ENCODE measurements at regions not wholly inside any gene's neighbourhood (a gene's known extent, or its start where the extent isn't known, plus 50 kb on each side); places are given as distances from the start of the nearest gene placed in this dataset.

GRCh38 chr7:24152356-24152755 is 131.6 kb upstream of the NPY start:
- no peak for TF ChIP-seq POLR2A (IDR thresholded peaks at IDR 0.05)
- no peak for TF ChIP-seq CTCF (IDR thresholded peaks at IDR 0.05)
- no peak for TF ChIP-seq POLR2AphosphoS5 (IDR thresholded peaks at IDR 0.05)
- Histone ChIP-seq H3K27ac (no peak overlapping the region), H3K4me3 (no peak overlapping the region), H3K36me3 (no peaks in the 10 kb centered on the region), H3K27me3 (no peaks in the 10 kb centered on the region), H3K9me3 (peaks cover 0 to 12% of the 10 kb centered on the region in 2 donors), H3K4me1 (no peaks in the 10 kb centered on the region)
- no peak for DNase-seq (ENCODE audit: low spot score in 2 of 2)
- intact Hi-C loops (cut with DNase I; ENCODE audit: low total_unique reads) = no loop called here

GRCh38 chr7:24152877-24153472 is 131.0 kb upstream of the NPY start:
- DNase-seq (ENCODE audit: low spot score in 2 of 2) = no peak
- intact Hi-C loops (cut with DNase I; ENCODE audit: low total_unique reads) = no loop called here
- H3K27me3 ChIP-seq = no peaks in the 10 kb centered on the region
- peaks cover 0 to 12% of the 10 kb centered on the region in 2 donors for H3K9me3 ChIP-seq
- no peak for TF ChIP-seq CTCF (IDR thresholded peaks at IDR 0.05)
- no peak for TF ChIP-seq POLR2AphosphoS5 (IDR thresholded peaks at IDR 0.05)
- no peak for TF ChIP-seq POLR2A (IDR thresholded peaks at IDR 0.05)
- H3K27ac ChIP-seq = no peak overlapping the region
- no peak overlapping the region for H3K4me3 ChIP-seq
- no peaks in the 10 kb centered on the region for H3K4me1 ChIP-seq
- H3K36me3 ChIP-seq = no peaks in the 10 kb centered on the region

GRCh38 chr7:24157666-24158065 is 126.3 kb upstream of the NPY start:
- Histone ChIP-seq H3K36me3 (no peaks in the 10 kb centered on the region), H3K27ac (no peak overlapping the region), H3K9me3 (no peaks in the 10 kb centered on the region), H3K4me3 (no peak overlapping the region), H3K4me1 (no peaks in the 10 kb centered on the region), H3K27me3 (no peaks in the 10 kb centered on the region)
- no peak for DNase-seq (ENCODE audit: low spot score in 2 of 2)
- intact Hi-C loops (cut with DNase I; ENCODE audit: low total_unique reads) = no loop called here
- TF ChIP-seq POLR2A (IDR thresholded peaks at IDR 0.05) (no peak), CTCF (IDR thresholded peaks at IDR 0.05) (no peak), POLR2AphosphoS5 (IDR thresholded peaks at IDR 0.05) (no peak)

- DNase-seq (ENCODE audit: low spot score in 2 of 2) = no peak
- Histone ChIP-seq H3K27ac (no peak overlapping the region), H3K4me3 (no peak overlapping the region), H3K36me3 (no peaks in the 10 kb centered on the region), H3K9me3 (no peaks in the 10 kb centered on the region), H3K4me1 (no peaks in the 10 kb centered on the region), H3K27me3 (no peaks in the 10 kb centered on the region)
- intact Hi-C loops (cut with DNase I; ENCODE audit: low total_unique reads) = no loop called here
- no peak for TF ChIP-seq POLR2A (IDR thresholded peaks at IDR 0.05)
- TF ChIP-seq POLR2AphosphoS5 (IDR thresholded peaks at IDR 0.05) = no peak
- no peak for TF ChIP-seq CTCF (IDR thresholded peaks at IDR 0.05)
Observed at GRCh38 chr7:24158975-24159374, 125.0 kb upstream of the NPY start.

GRCh38 chr7:24164401-24164800 is 119.6 kb upstream of the NPY start:
- TF ChIP-seq POLR2AphosphoS5 (IDR thresholded peaks at IDR 0.05) (no peak), CTCF (IDR thresholded peaks at IDR 0.05) (no peak), POLR2A (IDR thresholded peaks at IDR 0.05) (no peak)
- intact Hi-C loops (cut with DNase I; ENCODE audit: low total_unique reads) = no loop called here
- Histone ChIP-seq H3K4me3 (no peak overlapping the region), H3K4me1 (no peaks in the 10 kb centered on the region), H3K27ac (no peak overlapping the region), H3K27me3 (no peaks in the 10 kb centered on the region), H3K36me3 (no peaks in the 10 kb centered on the region), H3K9me3 (no peaks in the 10 kb centered on the region)
- DNase-seq (ENCODE audit: low spot score in 2 of 2) = no peak
